ENCODE measurements at regions not wholly inside any gene's neighbourhood (a gene's known extent, or its start where the extent isn't known, plus 50 kb on each side); places are given as distances from the start of the nearest gene placed in this dataset.

GRCh38 chr1:222140206-222140605 is 398.3 kb upstream of the DUSP10 start:
- Histone ChIP-seq H3K27ac (no peak overlapping the region), H3K4me3 (no peak overlapping the region)
- DNase-seq (ENCODE audit: low spot score), result no peak
- no peak for TF ChIP-seq CTCF (IDR thresholded peaks at IDR 0.05)

GRCh38 chr1:222138095-222138494 is 396.2 kb upstream of the DUSP10 start:
- H3K27ac ChIP-seq, result no peak overlapping the region
- TF ChIP-seq CTCF (IDR thresholded peaks at IDR 0.05), result no peak
- H3K4me3 ChIP-seq, result no peak overlapping the region
- no peak for DNase-seq (ENCODE audit: low spot score)

GRCh38 chr1:222136869-222137268 is 395.0 kb upstream of the DUSP10 start:
- Histone ChIP-seq H3K4me3 (no peak overlapping the region), H3K27ac (no peak overlapping the region)
- no peak for TF ChIP-seq CTCF (IDR thresholded peaks at IDR 0.05)
- DNase-seq (ENCODE audit: low spot score), result no peak

GRCh38 chr1:222129041-222129440 is 387.2 kb upstream of the DUSP10 start:
- no peak for TF ChIP-seq CTCF (IDR thresholded peaks at IDR 0.05)
- DNase-seq (ENCODE audit: low spot score), result no peak
- Histone ChIP-seq H3K4me3 (no peak overlapping the region), H3K27ac (no peak overlapping the region)

GRCh38 chr1:222127526-222128152 is 385.8 kb upstream of the DUSP10 start:
- Histone ChIP-seq H3K4me3 (no peak overlapping the region), H3K27ac (no peak overlapping the region)
- no peak for DNase-seq (ENCODE audit: low spot score)
- TF ChIP-seq CTCF (IDR thresholded peaks at IDR 0.05), result no peak

GRCh38 chr1:222127096-222127495 is 385.2 kb upstream of the DUSP10 start:
- Histone ChIP-seq H3K4me3 (no peak overlapping the region), H3K27ac (no peak overlapping the region)
- DNase-seq (ENCODE audit: low spot score), result no peak
- no peak for TF ChIP-seq CTCF (IDR thresholded peaks at IDR 0.05)

GRCh38 chr1:222126052-222126451 is 384.2 kb upstream of the DUSP10 start:
- TF ChIP-seq CTCF (IDR thresholded peaks at IDR 0.05), result no peak
- Histone ChIP-seq H3K27ac (no peak overlapping the region), H3K4me3 (no peak overlapping the region)
- no peak for DNase-seq (ENCODE audit: low spot score)

Measured in coronary artery (tissue), 2 donors.